Occipital lobe (tissue), 1 donor: ENCODE measurements at regions not wholly inside any gene's neighbourhood (a gene's known extent, or its start where the extent isn't known, plus 50 kb on each side); places are given as distances from the start of the nearest gene placed in this dataset.
A peak's percentile ranks its signal among the peaks of the same experiment; 100 is the strongest.

ENCODE experiments used
- DNase-seq: peaks from one replicate; lab custom pipeline; 2025; lab: John Stamatoyannopoulos, UW

- DNase-seq: no peak
Measured at GRCh38 chr1:68551459-68551858, 54.6 kb upstream of the DEPDC1 start.

- DNase-seq: no peak
Measured at GRCh38 chr1:68558321-68559026, 61.6 kb upstream of the DEPDC1 start.

GRCh38 chr1:68565923-68566322 lies 69.0 kb upstream of the DEPDC1 start:
- no peak for DNase-seq

GRCh38 chr1:68570871-68571270 lies 74.0 kb upstream of the DEPDC1 start:
- no peak for DNase-seq

- DNase-seq: no peak
Measured at GRCh38 chr1:68571454-68572235, 74.8 kb upstream of the DEPDC1 start.

- peak; percentile 9 for DNase-seq
Measured at GRCh38 chr1:68585351-68585750, 88.5 kb upstream of the DEPDC1 start.

GRCh38 chr1:68586766-68587165 lies 89.9 kb upstream of the DEPDC1 start:
- DNase-seq: no peak

GRCh38 chr1:68588304-68588703 lies 91.4 kb upstream of the DEPDC1 start:
- DNase-seq: no peak

GRCh38 chr1:68590473-68590872 lies 93.6 kb upstream of the DEPDC1 start:
- no peak for DNase-seq

GRCh38 chr1:68594851-68595250 lies 98.0 kb upstream of the DEPDC1 start:
- DNase-seq: no peak

GRCh38 chr1:68600049-68600661 lies 103.3 kb upstream of the DEPDC1 start:
- no peak for DNase-seq

- DNase-seq: no peak
Measured at GRCh38 chr1:68608289-68608688, 111.4 kb upstream of the DEPDC1 start.

GRCh38 chr1:68615312-68615711 lies 118.4 kb upstream of the DEPDC1 start:
- no peak for DNase-seq

- DNase-seq: no peak
Measured at GRCh38 chr1:68617942-68618341, 121.1 kb upstream of the DEPDC1 start.

GRCh38 chr1:68620571-68620970 lies 123.7 kb upstream of the DEPDC1 start:
- DNase-seq: no peak

- no peak for DNase-seq
Measured at GRCh38 chr1:68623700-68624099, 126.8 kb upstream of the DEPDC1 start.

GRCh38 chr1:68624233-68624632 lies 127.4 kb upstream of the DEPDC1 start:
- DNase-seq: no peak

- DNase-seq: no peak
Measured at GRCh38 chr1:68625624-68626023, 128.7 kb upstream of the DEPDC1 start.

GRCh38 chr1:68633141-68633919 lies 136.4 kb upstream of the DEPDC1 start:
- DNase-seq: no peak

- no peak for DNase-seq
Measured at GRCh38 chr1:68644504-68644903, 147.6 kb upstream of the DEPDC1 start.

- DNase-seq: no peak
Measured at GRCh38 chr1:68651115-68651514, 154.2 kb upstream of the DEPDC1 start.

- DNase-seq: no peak
Measured at GRCh38 chr1:68653882-68654281, 157.0 kb upstream of the DEPDC1 start.
